OCI-LY1 (cell line): ENCODE measurements at regions not wholly inside any gene's neighbourhood (a gene's known extent, or its start where the extent isn't known, plus 50 kb on each side); places are given as distances from the start of the nearest gene placed in this dataset.
"Not testable (repeated sequence)": the region's sequence is repeated elsewhere in the genome, so short reads cannot be mapped to it uniquely, and the experiment has no call there.

Experiments
- H2AFZ ChIP-seq: fragments of 200-600 bp; sonication (generic), shearing (Covaris generic); 2 replicates; pipeline ENCODE4 v1.6.0; 2014; ENCODE audit warnings: antibody characterized with exemption, mild to moderate bottlenecking, low read length
- H3F3A ChIP-seq: fragments of 200-600 bp; sonication (generic), shearing (Covaris generic); 2 replicates; pipeline ENCODE4 v1.6.0; 2014; ENCODE audit warnings: mild to moderate bottlenecking, antibody characterized with exemption, low read length, moderate library complexity; ENCODE audit not compliant: insufficient read depth
- H3K27ac ChIP-seq: fragments of 200-600 bp; sonication (generic); 2 replicates; pipeline ENCODE4 v1.5.1; 2014; ENCODE audit warnings: low read length, mixed run types, mild to moderate bottlenecking, low read depth; ENCODE audit not compliant: poor library complexity, severe bottlenecking
- H3K27me3 ChIP-seq: fragments of 200-600 bp; sonication (generic); 2 replicates; pipeline ENCODE4 v1.6.0; 2014; ENCODE audit warnings: antibody characterized with exemption, mild to moderate bottlenecking, low read length, moderate library complexity; ENCODE audit not compliant: insufficient read depth
- H3K36me3 ChIP-seq: fragments of 200-600 bp; sonication (generic); 2 replicates; pipeline ENCODE4 v1.6.1; 2014; ENCODE audit warnings: mild to moderate bottlenecking, antibody characterized with exemption, low read length, moderate library complexity, mixed read lengths; ENCODE audit not compliant: insufficient read depth
- H3K4me1 ChIP-seq: fragments of 200-600 bp; sonication (generic); 2 replicates; pipeline ENCODE4 v1.5.1; 2014; ENCODE audit warnings: mild to moderate bottlenecking, low read length, moderate library complexity; ENCODE audit not compliant: insufficient read depth, severe bottlenecking
- H3K4me2 ChIP-seq: fragments of 200-600 bp; sonication (generic), shearing (Covaris generic); 2 replicates; pipeline ENCODE4 v1.6.1; 2014; ENCODE audit warnings: low read length
- H3K4me3 ChIP-seq: fragments of 200-600 bp; sonication (generic); 2 replicates; pipeline ENCODE4 v1.5.1; 2014; ENCODE audit warnings: low read length, low read depth, mild to moderate bottlenecking, mixed read lengths; ENCODE audit not compliant: poor library complexity, severe bottlenecking
- H3K79me2 ChIP-seq: fragments of 200-600 bp; shearing (Covaris generic); 2 replicates; pipeline ENCODE4 v1.6.1; 2016; ENCODE audit warnings: mixed run types, low read length, mixed read lengths; ENCODE audit not compliant: insufficient read depth
- H3K9ac ChIP-seq: fragments of 200-600 bp; sonication (generic), shearing (Covaris generic); 2 replicates; pipeline ENCODE4 v1.6.1; 2014; ENCODE audit warnings: mild to moderate bottlenecking, low read length, mixed read lengths
- H3K9me2 ChIP-seq: fragments of 200-600 bp; sonication (generic), shearing (Covaris generic); 2 replicates; pipeline ENCODE4 v1.6.1; 2014; ENCODE audit warnings: low read depth, mild to moderate bottlenecking, low read length, mixed read lengths
- H3K9me3 ChIP-seq: fragments of 200-600 bp; shearing (Covaris generic); 2 replicates; pipeline ENCODE4 v1.6.1; 2014; ENCODE audit warnings: low read length, mixed read lengths
- H4K20me1 ChIP-seq: fragments of 200-600 bp; sonication (generic), shearing (Covaris generic); 2 replicates; pipeline ENCODE4 v1.6.0; 2016; ENCODE audit warnings: mild to moderate bottlenecking, low read length; ENCODE audit not compliant: insufficient read depth
- CTCF ChIP-seq: fragments of 200-600 bp; sonication (generic), shearing (Covaris generic); IDR thresholded peaks from 2 replicates; pipeline ENCODE4 v1.5.1; 2017; ENCODE audit warnings: mild to moderate bottlenecking, antibody characterized with exemption, low read length, moderate library complexity, mixed read lengths
- EZH2 ChIP-seq: fragments of 200-600 bp; sonication (generic), shearing (Covaris generic); IDR thresholded peaks from 2 replicates; pipeline ENCODE4 v1.8.0; 2017; ENCODE audit warnings: borderline replicate concordance, mixed run types, mild to moderate bottlenecking, antibody characterized with exemption, low read length, moderate library complexity, mixed read lengths

DNA sequence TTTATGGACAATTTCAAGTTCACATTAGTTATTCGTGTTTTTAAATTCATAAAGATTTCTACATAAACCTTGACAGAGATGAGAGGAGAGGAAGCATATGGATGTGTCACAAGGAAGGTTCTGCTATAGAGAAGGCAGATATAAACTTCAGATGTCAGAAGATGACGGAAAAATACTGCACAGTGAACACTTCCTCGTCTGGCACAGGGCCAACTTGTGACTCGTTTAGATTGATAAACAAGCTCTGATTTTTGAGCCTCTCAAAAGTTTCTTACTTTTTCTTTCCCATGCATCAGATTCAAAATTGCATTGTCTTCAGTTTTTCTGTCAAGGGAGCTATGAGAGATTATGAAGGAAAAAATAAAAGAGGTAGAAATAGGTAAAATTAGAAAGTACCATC is 156.4 kb upstream of the MINDY3 start:
- H3K36me3 ChIP-seq: no peaks in the 10 kb centered on the region
- no peak overlapping the region for H3K27ac ChIP-seq
- no peak overlapping the region for H2AFZ ChIP-seq
- H4K20me1 ChIP-seq: no peaks in the 10 kb centered on the region
- H3K4me1 ChIP-seq: no peaks in the 10 kb centered on the region
- TF ChIP-seq EZH2: no peak
- TF ChIP-seq CTCF: no peak
- no peaks in the 10 kb centered on the region for H3F3A ChIP-seq
- H3K4me3 ChIP-seq: no peak overlapping the region
- H3K27me3 ChIP-seq: no peaks in the 10 kb centered on the region
- no peaks in the 10 kb centered on the region for H3K9me3 ChIP-seq
- H3K4me2 ChIP-seq: no peak overlapping the region
- H3K9me2 ChIP-seq: no peaks in the 10 kb centered on the region
- no peak overlapping the region for H3K9ac ChIP-seq
- H3K79me2 ChIP-seq: no peaks in the 10 kb centered on the region

DNA sequence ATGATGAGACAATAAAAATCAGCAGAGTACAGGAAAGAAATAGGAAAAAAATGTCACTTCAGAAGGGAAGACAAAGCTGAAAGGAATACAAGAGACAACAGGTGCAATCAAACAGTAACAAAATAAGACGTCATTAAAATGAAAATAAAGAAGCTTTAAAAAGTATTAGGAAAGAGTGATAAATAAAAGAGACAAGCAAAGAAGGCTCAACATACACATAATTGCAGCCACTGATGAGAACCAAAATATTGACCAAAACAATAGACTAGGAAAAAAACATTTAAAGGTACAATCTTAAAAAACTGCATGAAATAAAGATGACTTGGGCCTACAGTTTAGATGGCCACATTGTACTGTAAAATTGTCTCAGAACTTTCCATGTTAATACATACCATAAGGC is 160.5 kb upstream of the MINDY3 start:
- no peak overlapping the region for H3K27ac ChIP-seq
- TF ChIP-seq EZH2 (no peak), CTCF (no peak)
- H3K36me3 ChIP-seq: no peaks in the 10 kb centered on the region
- H3K4me3 ChIP-seq: no peak overlapping the region
- no peaks in the 10 kb centered on the region for H3K4me1 ChIP-seq
- H3F3A ChIP-seq: no peaks in the 10 kb centered on the region
- no peaks in the 10 kb centered on the region for H3K9me2 ChIP-seq
- no peaks in the 10 kb centered on the region for H3K9me3 ChIP-seq
- H3K27me3 ChIP-seq: no peaks in the 10 kb centered on the region
- H3K9ac ChIP-seq: no peak overlapping the region
- no peaks in the 10 kb centered on the region for H4K20me1 ChIP-seq
- H2AFZ ChIP-seq: no peak overlapping the region
- no peaks in the 10 kb centered on the region for H3K79me2 ChIP-seq
- H3K4me2 ChIP-seq: no peak overlapping the region

GRCh38 chr10:16026832-16027231 is 166.5 kb upstream of the MINDY3 start:
- not testable (repeated sequence) for H3K27me3 ChIP-seq, H3K9me3 ChIP-seq, H3K27ac ChIP-seq, H3K79me2 ChIP-seq, H2AFZ ChIP-seq, H3F3A ChIP-seq, H3K4me1 ChIP-seq, H3K4me3 ChIP-seq, H3K4me2 ChIP-seq, H3K36me3 ChIP-seq, H4K20me1 ChIP-seq, H3K9ac ChIP-seq, H3K9me2 ChIP-seq

DNA sequence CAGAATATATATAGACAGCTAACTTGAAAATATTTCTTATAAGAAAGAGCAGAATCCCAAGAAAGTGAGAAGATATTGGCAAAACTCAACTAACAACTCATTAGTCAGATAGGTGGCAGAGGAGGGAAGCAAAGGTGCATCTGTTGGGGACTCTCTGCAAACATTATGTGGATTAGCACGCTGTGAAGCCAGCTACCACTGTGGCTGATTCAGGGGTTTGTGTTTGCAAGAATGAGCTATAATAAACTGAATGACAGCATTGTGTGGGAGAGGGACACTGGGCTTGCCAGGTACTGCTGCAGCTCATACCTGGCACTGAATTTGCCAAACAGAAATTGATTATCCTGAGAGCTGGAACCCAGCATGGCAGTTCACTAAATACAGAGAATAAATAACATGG is 170.3 kb upstream of the MINDY3 start:
- no peak overlapping the region for H3K9ac ChIP-seq
- H3K27me3 ChIP-seq: no peaks in the 10 kb centered on the region
- H3K4me3 ChIP-seq: no peak overlapping the region
- no peak overlapping the region for H2AFZ ChIP-seq
- H3K9me3 ChIP-seq: no peaks in the 10 kb centered on the region
- no peaks in the 10 kb centered on the region for H3K36me3 ChIP-seq
- no peaks in the 10 kb centered on the region for H3K79me2 ChIP-seq
- H3K4me2 ChIP-seq: no peak overlapping the region
- no peaks in the 10 kb centered on the region for H3K9me2 ChIP-seq
- no peak for TF ChIP-seq CTCF
- TF ChIP-seq EZH2: no peak
- H3K4me1 ChIP-seq: no peaks in the 10 kb centered on the region
- H4K20me1 ChIP-seq: no peaks in the 10 kb centered on the region
- H3F3A ChIP-seq: no peaks in the 10 kb centered on the region
- no peak overlapping the region for H3K27ac ChIP-seq
